HG02938 (cell line): ENCODE measurements at regions not wholly inside any gene's neighbourhood (a gene's known extent, or its start where the extent isn't known, plus 50 kb on each side); places are given as distances from the start of the nearest gene placed in this dataset.
"Not testable (repeated sequence)": the region's sequence is repeated elsewhere in the genome, so short reads cannot be mapped to it uniquely, and the experiment has no call there.

ENCODE experiments used
- ATAC-seq: cut with Tn5 transposase; IDR thresholded peaks from one replicate; pipeline ENCODE4 v1.9.1; 2021; ENCODE audit warnings: mild to moderate bottlenecking, moderate library complexity; ENCODE audit not compliant: unreplicated experiment

DNA sequence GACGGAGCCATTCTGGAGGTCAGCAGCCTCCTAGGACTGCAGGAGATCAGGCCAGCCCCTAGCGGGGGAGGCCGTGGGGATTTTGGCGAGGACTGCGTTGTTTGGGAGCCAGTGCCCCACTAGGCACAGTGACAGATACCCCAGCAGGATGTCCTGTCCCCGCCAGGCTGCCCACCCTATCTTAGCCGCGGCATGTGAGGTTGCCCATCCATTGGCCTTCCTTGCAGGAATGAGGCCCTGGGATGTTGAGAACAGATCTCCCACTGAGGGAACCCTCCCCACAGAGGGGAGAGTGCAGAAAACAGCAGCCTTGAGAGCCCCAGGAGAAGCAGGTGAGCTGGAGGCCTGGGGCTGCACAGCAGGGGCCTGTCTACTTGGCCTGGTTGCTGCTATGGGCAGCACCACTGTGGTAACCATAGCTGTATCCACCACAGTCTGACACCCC is 385.5 kb downstream of the TMEM121 start:
- ATAC-seq = not testable (repeated sequence)

DNA sequence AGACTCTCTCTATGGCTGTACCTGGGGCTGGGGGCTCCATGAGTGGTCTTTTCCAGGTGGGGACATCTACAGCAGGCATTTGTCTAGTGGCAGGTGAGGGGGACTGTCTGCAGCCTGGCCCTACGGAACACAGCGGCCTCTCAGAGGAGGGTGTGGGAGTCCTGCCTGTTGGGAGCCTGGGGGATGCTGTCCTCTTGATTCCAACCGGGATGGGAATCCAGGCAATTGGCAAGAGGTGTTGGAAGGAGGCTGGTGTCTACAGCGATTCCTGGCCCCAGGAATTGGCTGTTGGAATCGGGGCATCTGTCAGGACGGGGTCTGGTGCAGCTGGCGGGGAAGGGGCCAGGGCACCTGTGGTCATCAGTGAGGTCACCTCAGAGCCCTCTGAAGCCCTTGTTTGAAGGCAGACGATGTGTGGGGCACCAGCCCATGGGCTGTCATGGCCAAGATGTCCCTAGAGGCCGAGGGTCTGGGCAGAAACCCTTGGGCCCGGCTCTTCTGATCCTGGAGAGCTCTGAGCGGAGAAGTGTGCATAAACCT is 386.3 kb downstream of the TMEM121 start:
- ATAC-seq = no peak

DNA sequence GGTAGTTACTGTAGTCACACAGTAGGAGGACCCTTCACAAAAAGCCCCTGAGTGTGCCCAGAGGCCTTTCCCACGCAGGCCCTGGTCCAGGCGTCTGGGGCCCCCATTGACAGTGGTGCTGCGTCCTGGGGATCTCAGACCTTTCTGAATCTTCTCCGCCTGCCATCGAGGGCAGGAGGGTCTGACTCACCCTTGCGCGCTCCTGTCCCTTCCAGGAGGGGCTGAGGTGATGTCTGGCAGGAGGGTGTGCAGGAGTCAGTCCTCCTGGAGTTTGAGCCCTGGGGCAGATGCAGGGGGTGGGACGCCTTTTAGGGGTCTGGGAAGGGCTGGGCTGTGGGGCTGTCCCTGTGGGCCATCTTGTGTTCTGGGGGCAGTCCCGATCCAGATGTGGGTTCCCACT is 386.8 kb downstream of the TMEM121 start:
- no peak for ATAC-seq

DNA sequence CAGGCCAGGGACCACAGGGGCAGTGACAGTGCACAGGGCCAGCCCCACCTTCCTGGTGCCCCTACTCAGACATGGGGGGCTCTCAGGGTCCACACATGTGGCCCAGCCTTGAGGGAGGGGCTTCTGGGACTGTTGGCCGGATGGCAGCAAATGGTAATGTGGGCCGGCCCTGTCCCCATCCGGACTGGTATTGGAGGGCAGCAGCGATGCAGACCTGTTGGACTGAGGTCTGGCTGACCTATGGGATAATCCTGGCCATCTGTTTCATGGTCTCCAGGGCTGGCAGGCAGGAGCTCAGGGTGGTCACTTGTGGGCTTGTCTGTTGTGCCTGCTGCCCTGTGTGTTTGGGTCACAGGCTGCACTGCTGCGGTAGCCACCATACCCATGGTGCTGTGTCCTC is 387.5 kb downstream of the TMEM121 start:
- no peak for ATAC-seq

DNA sequence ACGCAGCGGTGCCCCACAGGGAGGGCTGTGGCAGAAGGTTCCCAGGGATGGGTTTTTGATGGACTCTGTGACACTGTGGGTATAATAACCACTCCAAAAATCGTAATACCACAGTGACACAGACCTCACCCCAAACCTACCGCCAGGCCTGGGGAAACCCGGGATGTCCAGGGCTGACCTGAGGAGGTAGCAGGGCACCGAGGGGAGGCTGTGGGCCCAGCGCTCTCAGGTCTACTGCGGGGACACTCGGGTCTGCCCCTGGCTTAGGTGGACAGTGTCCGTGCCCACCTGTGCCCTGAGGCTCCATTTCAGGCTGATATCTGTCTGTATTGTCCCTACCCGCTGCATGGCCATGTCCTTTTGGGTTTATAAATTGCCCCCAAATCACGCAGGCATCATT is 387.9 kb downstream of the TMEM121 start:
- ATAC-seq = not testable (repeated sequence)

DNA sequence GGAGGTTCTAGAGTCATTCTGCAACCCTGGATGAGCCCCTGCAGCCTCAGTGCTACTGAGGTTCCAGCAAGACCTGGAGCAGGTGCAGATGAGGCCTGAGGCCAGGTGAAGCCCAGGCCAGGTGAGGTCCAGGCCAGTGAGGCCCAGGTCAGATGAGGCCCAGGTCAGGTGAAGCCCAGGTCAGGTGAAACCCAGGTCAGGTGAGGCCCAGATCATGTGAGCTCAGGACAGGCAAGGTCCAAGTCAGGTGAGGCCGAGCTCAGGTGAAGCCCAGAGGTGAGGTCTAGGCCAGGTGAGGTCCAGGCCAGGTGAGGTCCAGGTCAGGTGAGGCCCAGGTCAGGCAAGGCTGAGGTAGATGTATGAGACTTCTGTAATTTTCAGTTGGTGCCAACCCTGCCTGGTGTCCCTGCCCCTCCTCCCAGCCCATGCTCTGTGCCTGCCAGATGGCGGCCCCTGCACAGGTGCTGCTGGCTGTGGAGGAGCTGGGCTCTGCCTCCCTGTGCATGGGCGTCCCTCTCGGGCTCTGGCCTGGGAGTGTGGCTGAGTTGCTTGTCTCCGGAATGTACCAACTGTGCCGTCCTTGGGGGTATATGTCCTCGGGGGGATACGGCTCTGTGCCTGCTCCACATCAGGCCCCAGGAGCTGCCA is 388.5 kb downstream of the TMEM121 start:
- ATAC-seq = no peak

DNA sequence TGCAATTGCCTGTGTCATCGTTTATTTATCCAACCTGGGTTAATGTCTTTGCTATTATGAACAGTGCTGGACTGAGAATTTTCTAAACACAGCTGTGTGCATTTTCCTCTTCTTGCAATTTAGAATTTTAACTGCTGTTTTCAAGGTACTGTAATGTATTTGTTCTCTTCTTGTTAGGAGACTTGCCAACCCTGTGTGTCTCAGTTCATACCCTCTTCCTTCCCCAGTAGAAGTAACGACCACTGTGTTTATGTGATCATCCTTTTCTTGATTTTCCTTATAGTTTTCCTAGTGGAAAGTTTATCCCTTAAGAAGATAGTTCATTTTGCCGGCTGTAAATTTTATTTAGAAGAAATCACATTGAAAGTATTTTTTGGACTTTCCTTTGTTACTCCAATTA is 389.2 kb downstream of the TMEM121 start:
- ATAC-seq = not testable (repeated sequence)

DNA sequence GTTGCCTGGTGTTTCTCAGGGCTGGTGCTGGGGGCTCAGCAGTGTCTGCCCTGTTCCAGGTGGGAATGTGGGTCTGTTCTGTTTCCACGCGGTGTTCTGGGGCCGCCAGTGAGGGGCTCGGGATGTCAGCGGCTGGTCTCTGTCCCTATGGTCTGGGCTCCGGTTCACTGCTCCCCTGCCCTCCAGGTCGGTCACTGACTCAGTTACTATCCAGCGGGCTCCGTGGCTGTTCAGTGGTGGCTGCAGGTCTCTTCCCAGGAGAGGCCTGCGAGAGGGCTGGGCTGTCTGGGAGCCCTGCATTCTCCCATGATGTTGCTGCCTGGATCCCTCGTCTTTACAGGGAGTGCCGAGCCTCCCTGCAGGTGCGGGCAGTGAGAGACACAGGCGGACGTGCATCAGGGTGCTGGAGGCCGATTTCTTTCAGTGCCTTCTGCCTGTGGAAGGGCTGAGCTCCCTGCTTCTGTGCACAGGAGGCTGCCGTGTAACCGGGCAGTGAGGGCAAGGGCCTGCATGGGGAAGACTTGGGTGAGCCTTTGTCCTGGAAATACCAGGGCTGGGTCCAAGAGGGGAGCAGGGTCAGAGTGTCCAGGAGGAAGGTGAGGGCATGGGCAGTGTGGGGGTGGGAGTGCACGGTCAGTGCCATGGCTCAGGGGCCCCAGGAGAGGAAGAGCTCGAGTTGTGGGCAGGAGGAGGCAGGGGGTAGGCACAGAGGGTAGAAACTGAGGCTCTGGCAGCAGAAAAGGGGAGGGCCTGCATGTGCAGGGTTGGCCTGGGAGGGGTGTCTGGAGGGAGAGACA is 391.0 kb downstream of the TMEM121 start:
- ATAC-seq = not testable (repeated sequence)

DNA sequence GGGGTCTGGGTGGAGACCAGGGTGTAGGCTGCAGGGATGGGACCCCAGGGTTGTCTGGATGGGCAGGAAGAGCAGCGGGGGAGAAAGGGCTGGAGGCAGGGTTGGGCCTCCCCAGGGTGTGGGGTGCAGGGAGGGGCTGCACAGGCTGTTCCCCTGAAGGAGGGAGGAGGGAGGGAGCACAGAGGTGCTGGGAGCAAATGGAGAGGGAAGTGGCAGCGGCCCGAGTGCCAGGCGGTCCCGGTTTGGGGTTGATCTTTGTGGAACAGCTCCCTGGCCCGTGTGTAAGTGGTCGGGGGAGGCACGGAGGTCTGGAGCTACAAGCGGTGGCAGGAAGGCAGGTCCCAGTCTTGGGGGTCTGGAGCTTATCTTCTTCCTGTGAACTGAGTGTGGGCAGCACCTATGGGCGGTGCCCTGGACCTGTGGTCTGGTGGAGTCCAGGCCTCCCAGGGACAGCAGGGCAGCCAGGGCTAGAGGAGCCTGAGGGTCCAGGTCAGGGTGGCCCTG is 391.6 kb downstream of the TMEM121 start:
- no peak for ATAC-seq

DNA sequence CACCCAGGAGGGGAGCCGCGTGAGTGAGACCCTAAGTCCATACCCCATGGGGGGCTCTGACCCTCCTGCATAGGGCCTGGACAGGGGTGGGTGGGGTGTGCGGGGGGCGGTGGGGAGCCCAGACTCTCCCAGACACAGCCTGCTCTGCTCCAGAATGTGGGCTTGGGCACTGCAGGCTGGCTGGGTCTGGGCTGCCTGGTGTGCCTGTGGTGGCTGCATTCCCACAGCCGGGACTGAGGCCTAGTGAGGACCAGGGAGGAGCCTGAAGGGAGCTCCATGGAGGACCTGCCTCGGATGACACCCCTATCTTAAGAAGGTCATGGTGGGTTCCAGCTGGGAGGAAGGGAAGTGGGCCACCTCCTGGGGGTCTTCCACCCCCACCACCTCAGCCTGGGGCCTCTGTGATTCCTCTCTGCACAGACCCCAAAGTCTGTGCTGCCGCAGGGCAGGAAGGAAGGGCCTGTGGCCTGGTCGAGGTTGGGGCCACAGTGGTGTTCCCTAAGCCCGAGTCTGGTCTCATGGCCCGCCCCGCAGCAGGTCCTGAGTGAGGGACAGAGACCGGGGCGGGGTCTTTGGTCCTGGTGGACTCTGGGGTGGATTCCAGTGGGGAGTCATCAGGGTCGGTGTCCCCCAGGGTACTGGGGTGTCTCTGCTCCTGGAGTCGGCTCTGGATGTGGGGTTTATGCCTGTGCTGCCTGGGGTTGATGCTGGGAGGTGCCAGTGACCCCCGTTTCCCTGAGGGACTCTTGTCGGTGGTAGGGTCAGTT is 392.3 kb downstream of the TMEM121 start:
- ATAC-seq = no peak

DNA sequence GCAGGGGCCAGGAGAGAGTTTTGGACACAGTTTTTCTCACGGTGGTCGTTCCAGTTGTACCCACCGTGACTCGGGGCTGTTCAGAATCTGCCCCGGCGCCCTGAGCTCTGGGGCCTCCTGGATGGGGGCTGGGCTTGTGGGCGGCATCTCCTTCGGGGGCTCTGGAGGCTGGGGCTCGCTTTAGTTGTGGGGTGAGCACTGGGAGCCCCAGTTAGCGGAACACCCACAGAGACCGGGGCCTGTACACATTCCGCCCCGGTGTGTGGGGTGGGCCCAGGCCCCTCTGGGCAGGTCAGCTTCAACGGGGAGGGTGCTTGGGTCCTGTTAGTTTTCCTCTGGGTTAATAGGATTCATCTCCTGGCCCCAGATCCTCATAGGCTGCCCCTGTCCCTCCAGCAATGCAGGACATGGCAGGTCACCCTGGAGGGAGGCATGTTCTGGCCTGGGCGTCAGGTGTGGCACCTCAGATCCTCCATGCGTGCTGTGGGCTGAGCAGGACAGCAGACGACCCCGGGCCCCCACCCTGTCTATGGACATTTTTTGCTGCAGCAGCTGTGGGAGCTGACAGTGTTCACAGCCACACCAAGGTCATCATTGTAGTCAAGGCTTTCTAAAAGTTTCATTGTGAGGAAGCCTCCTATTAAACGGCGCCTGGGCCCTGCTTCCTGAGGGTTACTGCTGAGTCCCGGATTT is 393.2 kb downstream of the TMEM121 start:
- ATAC-seq = no peak

DNA sequence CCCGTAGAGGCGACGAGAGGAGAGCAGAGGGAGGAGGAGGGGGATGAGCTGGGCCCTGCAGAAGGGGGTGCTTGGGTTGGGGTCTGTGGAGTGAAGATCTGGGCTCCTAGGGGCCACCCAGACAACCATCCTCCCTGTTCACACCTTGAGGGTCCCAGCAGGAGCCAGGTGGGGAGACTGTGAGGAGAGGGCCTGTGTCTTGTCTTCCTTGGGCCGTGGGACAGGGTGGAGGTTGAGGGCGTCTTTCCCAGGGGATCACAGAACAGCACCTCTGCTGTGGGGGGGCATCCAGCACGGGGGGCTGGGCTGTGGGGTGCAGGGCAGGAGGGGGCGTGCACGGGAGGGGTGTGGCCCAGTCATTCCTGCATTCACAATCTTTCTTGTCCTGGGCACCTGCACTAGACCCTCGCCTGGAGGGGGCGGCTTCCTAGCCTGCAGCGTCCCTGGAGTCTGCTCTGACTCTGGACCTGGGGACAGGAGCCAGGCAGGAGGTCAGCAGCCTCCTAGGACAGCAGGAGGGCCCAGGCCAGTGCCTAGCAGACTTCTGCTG is 393.8 kb downstream of the TMEM121 start:
- not testable (repeated sequence) for ATAC-seq

DNA sequence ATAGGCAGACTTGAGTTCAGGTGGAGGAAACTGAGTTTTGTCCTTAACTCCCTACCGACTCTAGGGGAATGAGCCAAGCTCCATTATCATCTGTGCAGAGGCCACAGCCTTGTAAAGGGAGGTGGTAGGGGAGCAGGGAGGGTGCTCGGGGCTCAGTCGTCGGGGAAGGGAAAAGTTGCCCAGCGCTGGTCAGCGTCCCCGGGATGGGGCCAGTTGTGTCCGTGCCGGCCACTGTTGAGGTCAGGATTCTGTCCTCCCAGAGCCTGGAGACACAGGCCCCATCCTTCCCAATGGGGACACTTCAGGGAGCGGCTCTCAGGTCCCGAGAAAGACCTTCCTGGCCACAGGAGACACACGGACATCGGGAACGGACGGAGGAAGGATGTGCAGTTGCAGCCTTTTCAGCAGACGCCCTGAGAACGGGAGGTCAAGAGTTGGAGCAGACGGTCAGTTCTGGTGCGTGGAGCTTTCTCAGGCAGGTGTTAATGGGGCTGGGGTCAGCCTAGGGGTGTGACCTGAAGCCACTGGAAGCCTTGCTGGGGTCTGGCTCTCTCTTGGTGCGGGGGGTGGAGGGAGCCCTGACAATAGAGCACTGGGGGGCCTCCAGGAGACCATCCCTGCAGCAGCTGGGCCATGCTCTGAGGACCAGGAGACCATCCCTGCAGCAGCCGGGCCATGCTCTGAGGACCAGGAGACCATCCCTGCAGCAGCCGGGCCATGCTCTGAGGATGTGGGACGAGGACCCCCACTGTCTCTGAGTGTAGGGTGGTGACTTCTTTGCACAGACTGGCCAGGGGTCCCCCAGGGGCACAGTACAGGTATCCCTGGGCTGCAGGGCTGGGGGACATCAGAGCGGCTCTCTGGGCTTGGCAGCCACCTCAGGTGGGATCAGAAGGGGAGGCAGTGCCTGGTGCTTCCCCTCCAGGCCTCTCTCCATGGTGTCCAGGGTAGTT is 394.7 kb downstream of the TMEM121 start:
- ATAC-seq = not testable (repeated sequence)

DNA sequence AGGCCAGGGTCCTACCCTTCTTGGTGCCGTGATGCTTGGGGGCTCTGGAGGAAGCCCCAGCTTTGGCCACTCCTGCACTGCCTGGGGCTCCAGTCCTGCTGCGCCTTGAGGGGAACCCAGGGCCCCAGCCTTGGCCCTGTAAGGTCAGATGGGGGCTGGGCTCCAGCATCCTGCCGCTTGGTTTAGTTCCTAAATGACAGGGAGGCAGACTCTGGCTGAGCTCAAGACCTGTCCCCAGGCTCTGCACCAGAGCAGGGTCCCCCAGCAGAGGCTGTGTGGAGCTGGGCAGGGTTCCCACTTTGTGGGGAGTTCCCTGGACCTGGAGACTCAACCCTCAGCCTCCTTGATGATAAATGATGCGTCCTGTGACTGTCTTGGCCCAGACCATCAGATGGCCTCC is 395.4 kb downstream of the TMEM121 start:
- not testable (repeated sequence) for ATAC-seq

DNA sequence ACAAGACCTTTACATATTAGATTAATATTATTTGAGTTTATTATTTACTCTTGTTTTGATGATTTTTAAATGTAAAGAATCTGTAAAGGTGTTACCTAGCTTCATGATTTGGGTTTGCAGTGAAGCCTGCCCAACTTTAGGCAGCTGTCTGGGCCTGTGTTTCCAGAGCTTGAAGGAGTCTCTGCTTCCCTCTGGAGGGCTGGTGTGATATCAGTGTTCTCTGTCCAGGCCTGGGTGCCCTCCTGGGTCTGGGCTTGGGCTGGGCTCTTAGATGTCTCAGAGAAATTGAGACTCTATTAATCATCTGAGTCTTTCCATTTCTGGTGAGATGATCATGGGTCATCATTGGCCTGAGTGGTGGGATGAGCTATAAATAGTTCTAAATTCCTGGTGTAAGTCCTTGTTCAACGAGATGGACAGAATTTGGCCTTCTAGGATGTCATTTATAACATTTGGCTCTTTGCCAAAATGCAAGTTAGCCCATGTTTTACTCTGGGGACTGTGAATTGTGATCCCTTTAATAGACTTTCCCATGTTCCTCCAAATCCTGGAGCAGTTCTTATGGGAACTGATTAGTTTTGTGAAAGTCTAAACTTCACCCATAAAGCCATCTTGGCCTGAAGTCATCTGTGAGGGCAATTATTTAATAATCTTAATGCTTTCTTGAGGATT is 397.3 kb downstream of the TMEM121 start:
- not testable (repeated sequence) for ATAC-seq

DNA sequence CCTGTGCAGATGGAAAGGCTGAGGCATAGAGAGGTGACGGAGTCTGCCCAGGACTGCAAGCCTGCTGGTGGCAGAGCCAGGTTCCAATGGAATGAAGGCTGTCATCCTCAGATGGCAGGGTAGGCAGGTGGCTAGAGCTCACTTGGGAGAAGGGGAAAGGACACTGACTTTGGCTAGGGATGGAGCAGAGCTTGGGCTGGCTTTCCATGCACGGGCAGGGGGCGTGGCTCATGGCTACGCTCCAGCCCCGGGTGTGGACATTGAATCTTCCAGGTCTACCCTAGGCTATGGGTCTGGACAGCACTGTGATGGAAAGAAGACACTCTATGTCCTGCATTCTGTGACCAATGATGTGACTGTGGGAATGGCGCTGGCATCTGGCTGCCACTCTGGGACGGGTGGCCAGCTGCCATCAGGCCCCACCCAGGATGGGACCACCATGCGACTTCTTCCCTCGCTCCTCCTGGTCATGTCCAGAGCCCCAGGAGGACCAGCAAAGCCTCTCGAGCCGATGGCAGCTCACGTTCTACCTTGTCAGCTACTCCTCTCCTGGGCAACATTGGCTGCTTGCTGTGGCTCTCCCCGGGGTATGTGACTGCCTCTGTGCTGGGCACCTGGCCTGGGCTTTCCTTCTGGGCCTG is 398.7 kb downstream of the TMEM121 start:
- ATAC-seq = no peak

DNA sequence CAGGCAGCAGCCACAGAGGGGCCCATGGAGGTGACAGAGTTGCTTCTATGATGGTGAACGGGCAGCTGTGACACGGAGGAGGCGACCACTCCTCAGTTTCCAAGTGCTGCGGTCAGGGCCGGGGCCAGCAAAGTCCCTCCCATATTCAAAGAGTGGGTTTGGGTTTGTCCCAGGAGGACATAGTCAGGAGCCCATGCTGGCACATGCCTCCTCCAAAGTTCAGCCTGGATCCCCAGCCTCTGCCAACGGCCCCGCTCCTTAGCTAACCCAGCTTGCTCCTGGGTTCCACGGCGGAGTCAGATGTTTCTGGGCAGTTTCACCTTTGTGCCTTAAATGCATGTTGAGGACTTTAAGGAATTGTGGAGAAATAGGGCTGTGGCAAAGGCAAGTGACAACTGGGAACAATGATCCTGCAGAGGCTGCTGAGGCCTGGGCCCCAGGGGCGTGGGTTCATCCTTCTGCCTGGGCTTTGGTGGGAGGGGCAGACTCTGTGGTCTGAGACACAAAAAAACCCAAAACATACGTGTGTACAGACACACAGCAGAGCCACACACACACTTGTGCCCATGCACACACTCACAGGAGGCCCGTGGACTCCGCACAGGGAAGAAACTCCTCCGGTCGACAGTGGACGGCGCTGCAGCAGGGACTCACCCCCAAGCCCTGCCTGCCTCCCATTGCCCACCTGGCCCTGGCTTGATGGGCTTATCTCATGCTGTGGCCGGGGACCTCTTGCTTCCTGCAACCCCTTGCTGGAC is 399.4 kb downstream of the TMEM121 start:
- no peak for ATAC-seq
